ENCODE measurements at regions not wholly inside any gene's neighbourhood (a gene's known extent, or its start where the extent isn't known, plus 50 kb on each side); places are given as distances from the start of the nearest gene placed in this dataset.

GRCh38 chr4:179662522-179662921, 2220.3 kb upstream of the AGA start:
- TF ChIP-seq CTCF (IDR thresholded peaks at IDR 0.05; ENCODE audit: insufficient read depth, low read length) = no peak
- no peak for TF ChIP-seq REST (IDR thresholded peaks at IDR 0.05; ENCODE audit: insufficient replicate concordance, low read depth)
- no peak for TF ChIP-seq GABPA (IDR thresholded peaks at IDR 0.05; ENCODE audit: low read depth)
- no peak for TF ChIP-seq POLR2AphosphoS5 (IDR thresholded peaks at IDR 0.05; ENCODE audit: low read depth)

All from HL-60 (cell line).